ENCODE measurements at regions not wholly inside any gene's neighbourhood (a gene's known extent, or its start where the extent isn't known, plus 50 kb on each side); places are given as distances from the start of the nearest gene placed in this dataset.
"Not testable (repeated sequence)": the region's sequence is repeated elsewhere in the genome, so short reads cannot be mapped to it uniquely, and the experiment has no call there.

GRCh38 chrX:8018934-8019333 lies 91.7 kb upstream of the PNPLA4 start:
- no peak for DNase-seq

- DNase-seq = no peak
Observed at GRCh38 chrX:8010105-8010504, 82.9 kb upstream of the PNPLA4 start.

GRCh38 chrX:8005678-8006347 lies 78.6 kb upstream of the PNPLA4 start:
- peak; percentile 12 for DNase-seq

GRCh38 chrX:8003147-8003883 lies 76.1 kb upstream of the PNPLA4 start:
- DNase-seq = no peak

- DNase-seq = no peak
Observed at GRCh38 chrX:7996851-7997250, 69.6 kb upstream of the PNPLA4 start.

GRCh38 chrX:7996414-7996813 lies 69.2 kb upstream of the PNPLA4 start:
- peak; percentile 81 for DNase-seq

- no peak for DNase-seq
Observed at GRCh38 chrX:7993873-7994272, 66.7 kb upstream of the PNPLA4 start.

GRCh38 chrX:7988013-7988759 lies 61.0 kb upstream of the PNPLA4 start:
- DNase-seq = not testable (repeated sequence)

- DNase-seq = no peak
Observed at GRCh38 chrX:7987160-7988012, 60.2 kb upstream of the PNPLA4 start.

- DNase-seq = not testable (repeated sequence)
Observed at GRCh38 chrX:7986738-7987137, 59.5 kb upstream of the PNPLA4 start.

- no peak for DNase-seq
Observed at GRCh38 chrX:7985568-7985967, 58.4 kb upstream of the PNPLA4 start.

- DNase-seq = no peak
Observed at GRCh38 chrX:7983581-7983980, 56.4 kb upstream of the PNPLA4 start.

Measured in NCI-H1092 treated with DMSO at 0.1 percent for 48 hours (cell line).